Gastrocnemius medialis (tissue), 4 donors: ENCODE measurements at regions not wholly inside any gene's neighbourhood (a gene's known extent, or its start where the extent isn't known, plus 50 kb on each side); places are given as distances from the start of the nearest gene placed in this dataset.

Experiments
- POLR2A ChIP-seq, 2 donors: fragments of 450-650 bp; IDR thresholded peaks; one replicate each; pipeline ENCODE4 v1.6.1; 2017; ENCODE audit warnings: antibody characterized with exemption in 2 of 2, mild to moderate bottlenecking in 2 of 2, moderate library complexity in 2 of 2
- TF ChIP-seq, protein P1 (sequence below), 5 experiments: fragments of 450-650 bp in 3 of 5; fragments of 200-600 bp in 2 of 5; sonication (generic) in 2 of 5; IDR thresholded peaks in 4 of 5; conservative IDR thresholded peaks in 1 of 5; 1 replicate in 4 of 5; 2 replicates in 1 of 5; pipeline ENCODE4 v1.5.1; 2016 to 2019; ENCODE audit warnings: antibody characterized with exemption in 5 of 5, mild to moderate bottlenecking in 3 of 5, moderate library complexity in 3 of 5

DNA sequence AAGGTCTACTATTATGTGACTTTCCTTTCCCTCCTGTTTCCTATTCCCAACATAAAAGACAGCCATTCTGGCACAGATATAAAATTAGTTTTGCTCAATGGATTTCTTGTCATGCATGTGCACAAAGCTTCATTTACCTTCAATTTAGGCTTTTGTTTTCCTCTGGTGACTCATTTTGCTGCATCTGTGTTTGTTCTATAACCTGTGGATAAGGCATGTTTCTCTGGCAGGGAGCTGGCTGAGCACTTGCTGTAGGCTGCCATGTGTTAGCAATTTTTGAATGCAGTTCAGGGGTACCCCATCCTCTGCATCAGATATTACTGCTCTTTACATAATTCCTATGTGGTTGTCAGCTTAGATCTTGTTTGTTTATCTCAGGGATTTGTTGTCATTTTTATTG, 202.8 kb upstream of the GRID2 start:
- TF ChIP-seq, protein P1, sequence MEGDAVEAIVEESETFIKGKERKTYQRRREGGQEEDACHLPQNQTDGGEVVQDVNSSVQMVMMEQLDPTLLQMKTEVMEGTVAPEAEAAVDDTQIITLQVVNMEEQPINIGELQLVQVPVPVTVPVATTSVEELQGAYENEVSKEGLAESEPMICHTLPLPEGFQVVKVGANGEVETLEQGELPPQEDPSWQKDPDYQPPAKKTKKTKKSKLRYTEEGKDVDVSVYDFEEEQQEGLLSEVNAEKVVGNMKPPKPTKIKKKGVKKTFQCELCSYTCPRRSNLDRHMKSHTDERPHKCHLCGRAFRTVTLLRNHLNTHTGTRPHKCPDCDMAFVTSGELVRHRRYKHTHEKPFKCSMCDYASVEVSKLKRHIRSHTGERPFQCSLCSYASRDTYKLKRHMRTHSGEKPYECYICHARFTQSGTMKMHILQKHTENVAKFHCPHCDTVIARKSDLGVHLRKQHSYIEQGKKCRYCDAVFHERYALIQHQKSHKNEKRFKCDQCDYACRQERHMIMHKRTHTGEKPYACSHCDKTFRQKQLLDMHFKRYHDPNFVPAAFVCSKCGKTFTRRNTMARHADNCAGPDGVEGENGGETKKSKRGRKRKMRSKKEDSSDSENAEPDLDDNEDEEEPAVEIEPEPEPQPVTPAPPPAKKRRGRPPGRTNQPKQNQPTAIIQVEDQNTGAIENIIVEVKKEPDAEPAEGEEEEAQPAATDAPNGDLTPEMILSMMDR (IDR thresholded peaks at IDR 0.05 in 4 of 5, conservative IDR thresholded peaks at IDR 0.05 in 1 of 5), result no peak
- TF ChIP-seq POLR2A (IDR thresholded peaks at IDR 0.05), result no peak
